ENCODE measurements at regions not wholly inside any gene's neighbourhood (a gene's known extent, or its start where the extent isn't known, plus 50 kb on each side); places are given as distances from the start of the nearest gene placed in this dataset.

DNA sequence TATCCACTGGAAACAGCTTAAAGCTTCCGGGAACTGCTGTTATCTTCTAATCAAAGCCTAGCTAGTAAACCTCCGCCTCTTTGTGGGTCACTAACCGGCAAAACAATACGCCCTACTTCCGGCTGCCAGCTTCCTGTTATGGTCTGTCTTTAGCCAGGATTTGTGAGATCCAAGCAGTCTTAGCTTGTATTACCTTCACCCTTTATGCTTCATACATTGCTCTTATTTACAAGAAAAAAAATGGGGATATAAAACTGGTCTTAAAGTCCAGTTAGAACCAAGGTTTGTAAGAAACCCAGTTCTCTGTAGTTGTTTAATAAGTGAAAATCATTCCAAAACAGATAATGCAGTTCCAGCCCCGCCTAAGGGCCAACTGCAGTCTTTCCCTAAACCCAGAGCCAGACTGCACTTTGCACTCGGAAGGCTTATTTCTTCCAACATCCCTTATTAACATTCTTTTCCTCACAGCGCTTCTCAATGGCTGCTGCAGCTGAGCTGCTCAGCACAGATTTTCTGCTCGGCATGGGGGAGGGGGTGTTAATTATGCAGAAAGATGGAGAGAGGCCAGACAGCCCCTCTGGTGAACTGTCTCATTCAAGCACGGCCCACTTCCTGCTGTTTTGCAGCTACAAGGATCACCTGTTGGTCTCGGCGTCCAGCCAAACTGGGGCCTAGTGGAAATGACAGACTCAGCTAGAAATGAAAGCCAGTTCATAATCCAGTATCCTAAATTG, 368.4 kb downstream of the KLF12 start:
- peak overlapping the region in 3 of 4 donors; percentile 15 to 30 (median 18) for H3K4me3 ChIP-seq
- no peaks in the 10 kb centered on the region for H3K36me3 ChIP-seq
- whole genome bisulfite sequencing, 2 donors = 5 to 7% methylated on average over 12 of the region's 12 CpGs
- DNase-seq (ENCODE audit: low spot score in 2 of 2) = peak; percentile 51 to 66
- peaks cover 0 to 27% (median 26%) of the 10 kb centered on the region in 4 donors for H3K4me1 ChIP-seq
- peak overlapping the region; percentile 6 to 79 (median 62) for H3K27ac ChIP-seq
- TF ChIP-seq POLR2A (IDR thresholded peaks at IDR 0.05) (no peak), EP300 (IDR thresholded peaks at IDR 0.05) (no peak)
- TF ChIP-seq, protein P1, sequence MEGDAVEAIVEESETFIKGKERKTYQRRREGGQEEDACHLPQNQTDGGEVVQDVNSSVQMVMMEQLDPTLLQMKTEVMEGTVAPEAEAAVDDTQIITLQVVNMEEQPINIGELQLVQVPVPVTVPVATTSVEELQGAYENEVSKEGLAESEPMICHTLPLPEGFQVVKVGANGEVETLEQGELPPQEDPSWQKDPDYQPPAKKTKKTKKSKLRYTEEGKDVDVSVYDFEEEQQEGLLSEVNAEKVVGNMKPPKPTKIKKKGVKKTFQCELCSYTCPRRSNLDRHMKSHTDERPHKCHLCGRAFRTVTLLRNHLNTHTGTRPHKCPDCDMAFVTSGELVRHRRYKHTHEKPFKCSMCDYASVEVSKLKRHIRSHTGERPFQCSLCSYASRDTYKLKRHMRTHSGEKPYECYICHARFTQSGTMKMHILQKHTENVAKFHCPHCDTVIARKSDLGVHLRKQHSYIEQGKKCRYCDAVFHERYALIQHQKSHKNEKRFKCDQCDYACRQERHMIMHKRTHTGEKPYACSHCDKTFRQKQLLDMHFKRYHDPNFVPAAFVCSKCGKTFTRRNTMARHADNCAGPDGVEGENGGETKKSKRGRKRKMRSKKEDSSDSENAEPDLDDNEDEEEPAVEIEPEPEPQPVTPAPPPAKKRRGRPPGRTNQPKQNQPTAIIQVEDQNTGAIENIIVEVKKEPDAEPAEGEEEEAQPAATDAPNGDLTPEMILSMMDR (IDR thresholded peaks at IDR 0.05) = no peak
- no peaks in the 10 kb centered on the region for H3K27me3 ChIP-seq
- no peaks in the 10 kb centered on the region for H3K9me3 ChIP-seq

GRCh38 chr13:73759434-73759833, 374.8 kb downstream of the KLF12 start:
- no peak overlapping the region for H3K4me3 ChIP-seq
- H3K27ac ChIP-seq = no peak overlapping the region
- H3K9me3 ChIP-seq = no peaks in the 10 kb centered on the region
- H3K4me1 ChIP-seq = peaks cover 0 to 4% (median 0%) of the 10 kb centered on the region in 4 donors
- no peaks in the 10 kb centered on the region for H3K27me3 ChIP-seq
- 77 to 83% methylated on average over 5 of the region's 5 CpGs for WGBS, 2 donors
- no peak for DNase-seq (ENCODE audit: low spot score in 2 of 2)
- TF ChIP-seq, protein P1 (IDR thresholded peaks at IDR 0.05) = no peak
- peaks cover 0 to 3% (median 0%) of the 10 kb centered on the region in 3 donors for H3K36me3 ChIP-seq

- Histone ChIP-seq H3K4me1 (peaks cover 0 to 4% (median 0%) of the 10 kb centered on the region in 4 donors), H3K9me3 (no peaks in the 10 kb centered on the region), H3K27me3 (no peaks in the 10 kb centered on the region), H3K4me3 (no peak overlapping the region), H3K27ac (no peak overlapping the region), H3K36me3 (peaks cover 0 to 3% (median 0%) of the 10 kb centered on the region in 3 donors)
- TF ChIP-seq, protein P1 (IDR thresholded peaks at IDR 0.05) = no peak
- TF ChIP-seq POLR2A (IDR thresholded peaks at IDR 0.05) (no peak), EP300 (IDR thresholded peaks at IDR 0.05) (no peak)
- no peak for DNase-seq (ENCODE audit: low spot score in 2 of 2)
- WGBS, 2 donors = 58 to 85% methylated on average over 2 of the region's 2 CpGs
These were observed 376.5 kb downstream of the KLF12 start for GRCh38 chr13:73757481-73758233.

- TF ChIP-seq POLR2A (IDR thresholded peaks at IDR 0.05) = no peak
- no peak for TF ChIP-seq EP300 (IDR thresholded peaks at IDR 0.05)
- TF ChIP-seq, protein P1 (IDR thresholded peaks at IDR 0.05) = peak; percentile 55 to 73 (median 70)
- DNase-seq (ENCODE audit: low spot score in 2 of 2) = peak in 1 of 2 donors; percentile 79
- Histone ChIP-seq H3K4me1 (peaks cover 0 to 4% (median 0%) of the 10 kb centered on the region in 4 donors), H3K27ac (no peak overlapping the region), H3K36me3 (no peaks in the 10 kb centered on the region), H3K27me3 (no peaks in the 10 kb centered on the region), H3K9me3 (no peaks in the 10 kb centered on the region), H3K4me3 (no peak overlapping the region)
- 52 to 53% methylated on average over 3 of the region's 3 CpGs for WGBS, 2 donors
These were observed 379.4 kb downstream of the KLF12 start for GRCh38 chr13:73754727-73755292.

DNA sequence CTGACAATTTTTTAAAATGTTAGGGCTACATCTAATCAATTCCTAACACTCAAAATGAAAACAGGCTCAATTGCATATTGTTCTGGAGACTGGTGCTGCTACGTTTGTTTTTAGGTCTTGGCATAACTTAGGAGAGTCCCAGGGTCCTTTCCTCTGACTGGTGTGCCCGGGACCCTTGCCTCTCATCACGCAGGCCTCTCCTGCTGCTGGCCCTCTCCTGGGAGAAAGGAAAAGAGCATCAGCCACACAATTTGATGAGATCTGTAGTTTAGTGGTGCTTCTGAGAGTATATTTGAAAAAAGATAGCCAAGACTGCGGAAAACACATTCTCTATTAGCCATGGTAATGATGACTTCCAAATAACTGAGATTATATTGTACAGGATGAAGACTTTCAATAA, 380.0 kb downstream of the KLF12 start:
- Histone ChIP-seq H3K27me3 (no peaks in the 10 kb centered on the region), H3K36me3 (no peaks in the 10 kb centered on the region), H3K9me3 (no peaks in the 10 kb centered on the region), H3K27ac (no peak overlapping the region), H3K4me1 (peaks cover 0 to 4% (median 0%) of the 10 kb centered on the region in 4 donors), H3K4me3 (no peak overlapping the region)
- WGBS, 2 donors = 29 to 42% methylated on average over 4 of the region's 4 CpGs
- no peak for DNase-seq (ENCODE audit: low spot score in 2 of 2)
- TF ChIP-seq POLR2A (IDR thresholded peaks at IDR 0.05) = no peak
